Fibroblast of villous mesenchyme (primary cell): ENCODE measurements at regions not wholly inside any gene's neighbourhood (a gene's known extent, or its start where the extent isn't known, plus 50 kb on each side); places are given as distances from the start of the nearest gene placed in this dataset.

Source experiments
- DNase-seq: peaks from one replicate; pipeline ENCODE4 v3.0.0-alpha.2; 2010; ENCODE audit warnings: low read depth
- H3K4me3 ChIP-seq: 2 replicates; pipeline ENCODE4 v1.5.1; 2011; ENCODE audit warnings: low read depth, mild to moderate bottlenecking, low read length
- TF ChIP-seq, protein P1 (sequence below): IDR thresholded peaks from 2 replicates; pipeline ENCODE4 v1.5.1; 2012; ENCODE audit warnings: low read depth, mild to moderate bottlenecking, low read length; ENCODE audit not compliant: insufficient read depth

GRCh38 chr4:106595906-106596305 lies 227.3 kb upstream of the GIMD1 start:
- TF ChIP-seq, protein P1, sequence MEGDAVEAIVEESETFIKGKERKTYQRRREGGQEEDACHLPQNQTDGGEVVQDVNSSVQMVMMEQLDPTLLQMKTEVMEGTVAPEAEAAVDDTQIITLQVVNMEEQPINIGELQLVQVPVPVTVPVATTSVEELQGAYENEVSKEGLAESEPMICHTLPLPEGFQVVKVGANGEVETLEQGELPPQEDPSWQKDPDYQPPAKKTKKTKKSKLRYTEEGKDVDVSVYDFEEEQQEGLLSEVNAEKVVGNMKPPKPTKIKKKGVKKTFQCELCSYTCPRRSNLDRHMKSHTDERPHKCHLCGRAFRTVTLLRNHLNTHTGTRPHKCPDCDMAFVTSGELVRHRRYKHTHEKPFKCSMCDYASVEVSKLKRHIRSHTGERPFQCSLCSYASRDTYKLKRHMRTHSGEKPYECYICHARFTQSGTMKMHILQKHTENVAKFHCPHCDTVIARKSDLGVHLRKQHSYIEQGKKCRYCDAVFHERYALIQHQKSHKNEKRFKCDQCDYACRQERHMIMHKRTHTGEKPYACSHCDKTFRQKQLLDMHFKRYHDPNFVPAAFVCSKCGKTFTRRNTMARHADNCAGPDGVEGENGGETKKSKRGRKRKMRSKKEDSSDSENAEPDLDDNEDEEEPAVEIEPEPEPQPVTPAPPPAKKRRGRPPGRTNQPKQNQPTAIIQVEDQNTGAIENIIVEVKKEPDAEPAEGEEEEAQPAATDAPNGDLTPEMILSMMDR, result no peak
- peak; percentile 61 for DNase-seq
- no peak overlapping the region for H3K4me3 ChIP-seq

DNA sequence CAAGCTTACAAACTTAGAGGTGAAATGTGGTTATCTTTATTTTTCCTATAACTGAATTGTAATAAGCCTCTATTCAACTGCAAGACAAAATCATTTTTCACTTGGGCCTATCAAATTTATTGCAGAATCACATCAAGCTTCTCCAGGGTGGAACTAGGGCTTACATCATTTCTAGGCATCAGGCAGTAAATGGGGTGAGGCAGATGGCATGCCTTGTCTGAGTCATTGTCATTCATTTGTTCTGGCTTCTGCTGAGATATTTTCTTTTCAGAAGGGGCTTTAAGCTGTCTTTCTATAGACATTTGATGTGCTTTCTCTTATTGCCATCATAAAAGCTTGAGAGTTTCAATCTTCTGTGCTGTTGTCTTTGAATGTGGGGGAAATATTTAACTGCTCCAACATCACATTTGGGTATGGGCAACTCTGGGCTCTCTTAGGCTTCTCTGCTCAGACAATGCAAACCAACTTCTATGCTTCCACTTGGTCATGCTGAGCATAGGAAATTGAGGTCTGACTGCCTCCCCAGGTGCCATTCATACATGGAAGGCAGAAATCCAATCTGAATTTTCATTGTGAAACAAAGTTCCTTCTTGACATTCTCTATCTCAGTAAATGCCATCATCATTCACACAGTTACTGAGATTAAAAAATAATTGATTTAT lies 225.8 kb upstream of the GIMD1 start:
- DNase-seq, result no peak
- H3K4me3 ChIP-seq, result no peak overlapping the region
- TF ChIP-seq, protein P1, result no peak

DNA sequence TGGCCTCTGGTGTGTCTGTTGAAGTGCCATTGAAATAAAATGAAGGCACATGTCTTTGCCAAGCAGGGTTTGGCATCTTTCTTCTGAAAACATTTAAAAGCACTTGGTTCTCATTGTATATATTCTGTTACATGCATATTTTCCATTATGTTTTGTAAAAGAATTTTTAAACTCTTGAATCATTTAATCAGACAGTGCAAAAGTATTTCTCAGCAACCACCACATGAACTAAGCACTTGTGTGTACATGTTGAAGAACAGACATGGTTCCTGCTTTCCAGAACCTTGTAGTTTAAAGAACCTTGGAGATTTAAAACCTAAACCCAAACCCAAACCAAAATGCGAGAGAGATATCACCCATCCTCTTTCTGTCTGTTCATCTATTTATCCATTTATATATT lies 220.3 kb upstream of the GIMD1 start:
- H3K4me3 ChIP-seq, result no peak overlapping the region
- DNase-seq, result no peak
- TF ChIP-seq, protein P1, result no peak

DNA sequence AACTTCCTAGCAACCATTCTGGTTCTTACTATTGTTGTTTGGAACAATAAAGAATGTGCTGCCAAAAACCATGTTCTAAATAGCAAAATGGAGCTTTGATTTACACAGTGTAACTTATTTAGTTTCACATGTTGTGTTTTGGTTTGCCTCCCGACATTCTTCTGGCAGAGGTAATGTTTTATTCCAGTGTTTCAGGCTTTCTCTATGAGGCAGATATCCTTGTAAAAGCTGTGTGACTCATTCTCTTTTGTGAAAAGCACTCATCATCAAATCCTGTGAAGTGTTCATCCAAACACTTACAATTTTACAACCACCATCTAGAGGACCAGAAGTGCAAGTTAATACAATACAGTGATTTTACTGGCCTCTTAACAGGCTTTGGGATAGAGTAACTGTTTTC lies 219.0 kb upstream of the GIMD1 start:
- DNase-seq, result peak; percentile 68
- no peak overlapping the region for H3K4me3 ChIP-seq
- TF ChIP-seq, protein P1, result no peak

- H3K4me3 ChIP-seq, result no peak overlapping the region
- no peak for DNase-seq
- TF ChIP-seq, protein P1, result no peak
These were observed 217.4 kb upstream of the GIMD1 start for GRCh38 chr4:106585915-106586349.

- TF ChIP-seq, protein P1, result no peak
- DNase-seq, result peak; percentile 43
- H3K4me3 ChIP-seq, result no peak overlapping the region
These were observed 215.9 kb upstream of the GIMD1 start for GRCh38 chr4:106584337-106584989.

- TF ChIP-seq, protein P1, result no peak
- peak; percentile 89 for DNase-seq
These were observed 215.0 kb upstream of the GIMD1 start for GRCh38 chr4:106583567-106583966.

More at GRCh38 chr4:106583567-106583966, 215.0 kb upstream of the GIMD1 start:
- no peak overlapping the region for H3K4me3 ChIP-seq
